ENCODE measurements at regions not wholly inside any gene's neighbourhood (a gene's known extent, or its start where the extent isn't known, plus 50 kb on each side); places are given as distances from the start of the nearest gene placed in this dataset.

GRCh38 chr10:44780426-44780825, 130.7 kb upstream of the TMEM72 start:
- TF ChIP-seq CTCF (IDR thresholded peaks at IDR 0.05): no peak
- no peak for TF ChIP-seq EZH2 (IDR thresholded peaks at IDR 0.05)
